ENCODE measurements at regions not wholly inside any gene's neighbourhood (a gene's known extent, or its start where the extent isn't known, plus 50 kb on each side); places are given as distances from the start of the nearest gene placed in this dataset.
"Not testable (repeated sequence)": the region's sequence is repeated elsewhere in the genome, so short reads cannot be mapped to it uniquely, and the experiment has no call there.

GRCh38 chr7:9919-10318, 182.5 kb upstream of the FAM20C start:
- not testable (repeated sequence) for H3K27me3 Mint-ChIP-seq; H3K4me1 Mint-ChIP-seq; DNase-seq; H3K27ac Mint-ChIP-seq; H3K9me3 Mint-ChIP-seq; ATAC-seq (ENCODE audit: low read depth in 2 of 2); H3K4me3 Mint-ChIP-seq; H3K36me3 Mint-ChIP-seq

GRCh38 chr7:32565-33280, 159.6 kb upstream of the FAM20C start:
- not testable (repeated sequence) for H3K27me3 Mint-ChIP-seq; ATAC-seq (ENCODE audit: low read depth in 2 of 2); DNase-seq; H3K9me3 Mint-ChIP-seq; H3K36me3 Mint-ChIP-seq; H3K27ac Mint-ChIP-seq; H3K4me1 Mint-ChIP-seq; H3K4me3 Mint-ChIP-seq

- H3K4me3 Mint-ChIP-seq; DNase-seq; H3K27me3 Mint-ChIP-seq; H3K4me1 Mint-ChIP-seq; H3K36me3 Mint-ChIP-seq; H3K9me3 Mint-ChIP-seq; ATAC-seq (ENCODE audit: low read depth in 2 of 2): not testable (repeated sequence)
- peak overlapping the region in 1 of 6 donors; percentile 20 for H3K27ac Mint-ChIP-seq
These were observed 157.2 kb upstream of the FAM20C start for GRCh38 chr7:35121-35541.

- not testable (repeated sequence) for DNase-seq; H3K4me3 Mint-ChIP-seq; H3K27me3 Mint-ChIP-seq; ATAC-seq (ENCODE audit: low read depth in 2 of 2); H3K9me3 Mint-ChIP-seq; H3K36me3 Mint-ChIP-seq; H3K27ac Mint-ChIP-seq; H3K4me1 Mint-ChIP-seq
These were observed 155.8 kb upstream of the FAM20C start for GRCh38 chr7:36539-36938.

GRCh38 chr7:37656-38055, 154.7 kb upstream of the FAM20C start:
- not testable (repeated sequence) for H3K4me3 Mint-ChIP-seq; H3K36me3 Mint-ChIP-seq; H3K4me1 Mint-ChIP-seq; DNase-seq; ATAC-seq (ENCODE audit: low read depth in 2 of 2); H3K27ac Mint-ChIP-seq; H3K9me3 Mint-ChIP-seq
- H3K27me3 Mint-ChIP-seq = peaks cover 9 to 20% (median 18%) of the 10 kb centered on the region in 3 donors

GRCh38 chr7:38444-38843, 153.9 kb upstream of the FAM20C start:
- not testable (repeated sequence) for DNase-seq; H3K4me3 Mint-ChIP-seq; H3K9me3 Mint-ChIP-seq; H3K4me1 Mint-ChIP-seq; H3K27ac Mint-ChIP-seq; ATAC-seq (ENCODE audit: low read depth in 2 of 2); H3K36me3 Mint-ChIP-seq
- H3K27me3 Mint-ChIP-seq = peaks cover 15 to 27% (median 22%) of the 10 kb centered on the region in 3 donors

- H3K4me3 Mint-ChIP-seq; ATAC-seq (ENCODE audit: low read depth in 2 of 2); H3K4me1 Mint-ChIP-seq; H3K9me3 Mint-ChIP-seq; H3K36me3 Mint-ChIP-seq; DNase-seq: not testable (repeated sequence)
- Mint-ChIP-seq H3K27me3 (peaks cover 21 to 37% (median 37%) of the 10 kb centered on the region in 3 donors), H3K27ac (peak overlapping the region in 1 of 6 donors; percentile 38)
These were observed 152.2 kb upstream of the FAM20C start for GRCh38 chr7:39984-40740.

GRCh38 chr7:40799-41750, 151.3 kb upstream of the FAM20C start:
- H3K9me3 Mint-ChIP-seq = no peaks in the 10 kb centered on the region
- ATAC-seq (ENCODE audit: low read depth in 2 of 2) (no peak), DNase-seq (no peak)

GRCh38 chr7:41917-42565, 150.3 kb upstream of the FAM20C start:
- ATAC-seq (ENCODE audit: low read depth in 2 of 2) = no peak
- no peak for DNase-seq
- Mint-ChIP-seq H3K4me1 (no peaks in the 10 kb centered on the region), H3K27ac (no peak overlapping the region), H3K4me3 (no peak overlapping the region), H3K36me3 (no peaks in the 10 kb centered on the region), H3K9me3 (no peaks in the 10 kb centered on the region), H3K27me3 (peaks cover 21 to 56% (median 51%) of the 10 kb centered on the region in 3 donors)

More at GRCh38 chr7:40799-41750, 151.3 kb upstream of the FAM20C start:
- Mint-ChIP-seq H3K4me3 (no peak overlapping the region), H3K36me3 (no peaks in the 10 kb centered on the region), H3K27me3 (peaks cover 21 to 46% (median 43%) of the 10 kb centered on the region in 3 donors), H3K4me1 (no peaks in the 10 kb centered on the region), H3K27ac (peak overlapping the region in 1 of 6 donors; percentile 55)

- Mint-ChIP-seq H3K27ac (no peak overlapping the region), H3K27me3 (peaks cover 21 to 58% (median 53%) of the 10 kb centered on the region in 3 donors), H3K36me3 (no peaks in the 10 kb centered on the region), H3K9me3 (no peaks in the 10 kb centered on the region), H3K4me1 (no peaks in the 10 kb centered on the region), H3K4me3 (no peak overlapping the region)
- DNase-seq (no peak), ATAC-seq (ENCODE audit: low read depth in 2 of 2) (no peak)
These were observed 148.4 kb upstream of the FAM20C start for GRCh38 chr7:43791-44540.

- no peak overlapping the region for H3K4me3 Mint-ChIP-seq
- DNase-seq (no peak), ATAC-seq (ENCODE audit: low read depth in 2 of 2) (no peak)
- peaks cover 21 to 58% (median 53%) of the 10 kb centered on the region in 3 donors for H3K27me3 Mint-ChIP-seq
- no peaks in the 10 kb centered on the region for H3K36me3 Mint-ChIP-seq
- H3K4me1 Mint-ChIP-seq = no peaks in the 10 kb centered on the region
- no peak overlapping the region for H3K27ac Mint-ChIP-seq
- H3K9me3 Mint-ChIP-seq = no peaks in the 10 kb centered on the region
These were observed 147.9 kb upstream of the FAM20C start for GRCh38 chr7:44541-44896.
